ENCODE measurements at regions not wholly inside any gene's neighbourhood (a gene's known extent, or its start where the extent isn't known, plus 50 kb on each side); places are given as distances from the start of the nearest gene placed in this dataset.

- TF ChIP-seq EZH2phosphoT487 (IDR thresholded peaks at IDR 0.05; ENCODE audit: borderline replicate concordance, low read length) = no peak
- TF ChIP-seq, protein P1, sequence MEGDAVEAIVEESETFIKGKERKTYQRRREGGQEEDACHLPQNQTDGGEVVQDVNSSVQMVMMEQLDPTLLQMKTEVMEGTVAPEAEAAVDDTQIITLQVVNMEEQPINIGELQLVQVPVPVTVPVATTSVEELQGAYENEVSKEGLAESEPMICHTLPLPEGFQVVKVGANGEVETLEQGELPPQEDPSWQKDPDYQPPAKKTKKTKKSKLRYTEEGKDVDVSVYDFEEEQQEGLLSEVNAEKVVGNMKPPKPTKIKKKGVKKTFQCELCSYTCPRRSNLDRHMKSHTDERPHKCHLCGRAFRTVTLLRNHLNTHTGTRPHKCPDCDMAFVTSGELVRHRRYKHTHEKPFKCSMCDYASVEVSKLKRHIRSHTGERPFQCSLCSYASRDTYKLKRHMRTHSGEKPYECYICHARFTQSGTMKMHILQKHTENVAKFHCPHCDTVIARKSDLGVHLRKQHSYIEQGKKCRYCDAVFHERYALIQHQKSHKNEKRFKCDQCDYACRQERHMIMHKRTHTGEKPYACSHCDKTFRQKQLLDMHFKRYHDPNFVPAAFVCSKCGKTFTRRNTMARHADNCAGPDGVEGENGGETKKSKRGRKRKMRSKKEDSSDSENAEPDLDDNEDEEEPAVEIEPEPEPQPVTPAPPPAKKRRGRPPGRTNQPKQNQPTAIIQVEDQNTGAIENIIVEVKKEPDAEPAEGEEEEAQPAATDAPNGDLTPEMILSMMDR (IDR thresholded peaks at IDR 0.05; ENCODE audit: low read depth, low read length, poor library complexity, severe bottlenecking) = no peak
- Histone ChIP-seq H3K4me1 (ENCODE audit: control insufficient read depth, low read length) (no peaks in the 10 kb centered on the region), H3K36me3 (ENCODE audit: control insufficient read depth, low read length) (no peaks in the 10 kb centered on the region), H3K79me2 (ENCODE audit: control insufficient read depth, low read length) (no peaks in the 10 kb centered on the region), H3K9me2 (replicated peaks; ENCODE audit: control insufficient read depth, low read length) (no peaks in the 10 kb centered on the region), H3K27me3 (ENCODE audit: control insufficient read depth, low read length) (no peaks in the 10 kb centered on the region), H3K27ac (ENCODE audit: low read depth, low read length) (no peak overlapping the region), H3F3A (ENCODE audit: control insufficient read depth, insufficient read depth) (no peaks in the 10 kb centered on the region), H3K4me3 (ENCODE audit: low read length) (no peak overlapping the region), H3K9me3 (ENCODE audit: control insufficient read depth, insufficient read depth, low read length) (no peaks in the 10 kb centered on the region), H4K20me1 (ENCODE audit: control insufficient read depth, insufficient read depth, low read depth, low read length) (no peaks in the 10 kb centered on the region), H3K4me2 (ENCODE audit: low read length) (no peak overlapping the region)
These were observed 109.2 kb downstream of the BASP1 start for GRCh38 chr5:17326600-17327037.

- H3K27me3 ChIP-seq (ENCODE audit: control insufficient read depth, low read length) = no peaks in the 10 kb centered on the region
- H3K4me1 ChIP-seq (ENCODE audit: control insufficient read depth, low read length) = no peaks in the 10 kb centered on the region
- no peak overlapping the region for H3K27ac ChIP-seq (ENCODE audit: low read depth, low read length)
- H3K36me3 ChIP-seq (ENCODE audit: control insufficient read depth, low read length) = no peaks in the 10 kb centered on the region
- H3K9me3 ChIP-seq (ENCODE audit: control insufficient read depth, insufficient read depth, low read length) = no peaks in the 10 kb centered on the region
- no peaks in the 10 kb centered on the region for H4K20me1 ChIP-seq (ENCODE audit: control insufficient read depth, insufficient read depth, low read depth, low read length)
- H3K9me2 ChIP-seq (replicated peaks; ENCODE audit: control insufficient read depth, low read length) = no peaks in the 10 kb centered on the region
- H3K4me2 ChIP-seq (ENCODE audit: low read length) = no peak overlapping the region
- no peaks in the 10 kb centered on the region for H3F3A ChIP-seq (ENCODE audit: control insufficient read depth, insufficient read depth)
- no peaks in the 10 kb centered on the region for H3K79me2 ChIP-seq (ENCODE audit: control insufficient read depth, low read length)
- TF ChIP-seq, protein P1 (IDR thresholded peaks at IDR 0.05; ENCODE audit: low read depth, low read length, poor library complexity, severe bottlenecking) = no peak
- no peak for TF ChIP-seq EZH2phosphoT487 (IDR thresholded peaks at IDR 0.05; ENCODE audit: borderline replicate concordance, low read length)
- no peak overlapping the region for H3K4me3 ChIP-seq (ENCODE audit: low read length)
These were observed 109.7 kb downstream of the BASP1 start for GRCh38 chr5:17327048-17327625.

DNA sequence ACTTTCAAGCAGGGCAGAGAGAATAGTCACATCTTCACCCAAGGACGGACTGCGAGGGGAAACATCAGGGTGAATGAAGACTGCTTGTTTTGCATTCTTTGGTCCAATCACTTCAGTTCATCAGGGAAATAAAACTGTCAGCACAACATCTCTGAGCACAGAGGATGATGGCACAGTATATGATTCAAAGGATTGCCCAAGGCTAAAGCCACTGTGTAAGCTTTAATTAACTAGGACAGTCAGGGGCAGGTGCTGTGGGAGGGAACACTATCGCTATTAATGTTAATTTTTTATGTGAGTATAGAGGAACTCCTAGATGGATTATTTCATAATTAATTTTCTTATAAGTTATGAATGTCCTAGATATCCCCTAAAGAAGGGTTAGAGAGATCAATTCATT, 112.1 kb downstream of the BASP1 start:
- Histone ChIP-seq H3K9me3 (ENCODE audit: control insufficient read depth, insufficient read depth, low read length) (peaks cover 10% of the 10 kb centered on the region), H3F3A (ENCODE audit: control insufficient read depth, insufficient read depth) (no peaks in the 10 kb centered on the region), H3K27me3 (ENCODE audit: control insufficient read depth, low read length) (no peaks in the 10 kb centered on the region), H3K4me3 (ENCODE audit: low read length) (no peak overlapping the region), H3K4me1 (ENCODE audit: control insufficient read depth, low read length) (no peaks in the 10 kb centered on the region), H3K79me2 (ENCODE audit: control insufficient read depth, low read length) (no peaks in the 10 kb centered on the region), H3K4me2 (ENCODE audit: low read length) (no peak overlapping the region), H3K27ac (ENCODE audit: low read depth, low read length) (no peak overlapping the region), H3K9me2 (replicated peaks; ENCODE audit: control insufficient read depth, low read length) (no peaks in the 10 kb centered on the region), H3K36me3 (ENCODE audit: control insufficient read depth, low read length) (no peaks in the 10 kb centered on the region), H4K20me1 (ENCODE audit: control insufficient read depth, insufficient read depth, low read depth, low read length) (no peaks in the 10 kb centered on the region)
- TF ChIP-seq, protein P1 (IDR thresholded peaks at IDR 0.05; ENCODE audit: low read depth, low read length, poor library complexity, severe bottlenecking) = no peak
- TF ChIP-seq EZH2phosphoT487 (IDR thresholded peaks at IDR 0.05; ENCODE audit: borderline replicate concordance, low read length) = no peak

Measured in DOHH2 (cell line).